MCF 10A (cell line): ENCODE measurements at regions not wholly inside any gene's neighbourhood (a gene's known extent, or its start where the extent isn't known, plus 50 kb on each side); places are given as distances from the start of the nearest gene placed in this dataset.

Experiments used
- BruUV-seq: library from RNA; stranded (reverse); fragments of 400-500 nt; replicated peaks from 2 replicates; lab custom pipeline; 2021; lab: Mats Ljungman, UMichigan
- CTCF ChIA-PET: fragments of 300-600 bp; sonication (Branson Sonifier 250); formaldehyde crosslinking; extraction: SDS; loops from one replicate; lab custom pipeline; 2021; ENCODE audit warnings: antibody characterized with exemption, inconsistent platforms; lab: Yijun Ruan, JAX
- POLR2A ChIA-PET: fragments of 300-600, 350-650 bp; sonication (Branson Sonifier 250); formaldehyde crosslinking; extraction: SDS; loops from one replicate; lab custom pipeline; 2020; ENCODE audit warnings: antibody characterized with exemption, inconsistent platforms; lab: Yijun Ruan, JAX
- DNase-seq: peaks from one replicate; pipeline ENCODE4 v3.0.0-alpha.2; 2018; ENCODE audit not compliant: unreplicated experiment
- H3K27ac Mint-ChIP-seq: one replicate; pipeline ENCODE4 v1.8.0; 2022; ENCODE audit warnings: mild to moderate bottlenecking, low read depth, mixed read lengths; ENCODE audit not compliant: unreplicated experiment
- H3K27me3 Mint-ChIP-seq: one replicate; pipeline ENCODE4 v1.8.0; 2022; ENCODE audit warnings: mixed read lengths; ENCODE audit not compliant: insufficient read depth, unreplicated experiment
- H3K36me3 Mint-ChIP-seq: one replicate; pipeline ENCODE4 v1.8.0; 2022; ENCODE audit warnings: mild to moderate bottlenecking, moderate library complexity, mixed read lengths; ENCODE audit not compliant: insufficient read depth, unreplicated experiment
- H3K4me1 Mint-ChIP-seq: one replicate; pipeline ENCODE4 v1.8.0; 2022; ENCODE audit warnings: mixed read lengths; ENCODE audit not compliant: insufficient read depth, unreplicated experiment
- H3K4me3 Mint-ChIP-seq: one replicate; pipeline ENCODE4 v1.8.0; 2022; ENCODE audit warnings: mild to moderate bottlenecking, moderate library complexity, mixed read lengths; ENCODE audit not compliant: unreplicated experiment
- H3K9me3 Mint-ChIP-seq: one replicate; pipeline ENCODE4 v1.8.0; 2022; ENCODE audit warnings: mixed read lengths; ENCODE audit not compliant: unreplicated experiment
- intact Hi-C: fragments of 100-400 bp; cut with micrococcal nuclease; formaldehyde crosslinking; loops from 2 replicates; pipeline ENCODE4 v1.14.1; 2022
- TF ChIP-seq, protein P1 (sequence below): fragments of 200-600 bp; IDR thresholded peaks from one replicate; pipeline ENCODE4 v1.8.0; 2022; ENCODE audit warnings: antibody characterized with exemption, mild to moderate bottlenecking; ENCODE audit not compliant: unreplicated experiment

DNA sequence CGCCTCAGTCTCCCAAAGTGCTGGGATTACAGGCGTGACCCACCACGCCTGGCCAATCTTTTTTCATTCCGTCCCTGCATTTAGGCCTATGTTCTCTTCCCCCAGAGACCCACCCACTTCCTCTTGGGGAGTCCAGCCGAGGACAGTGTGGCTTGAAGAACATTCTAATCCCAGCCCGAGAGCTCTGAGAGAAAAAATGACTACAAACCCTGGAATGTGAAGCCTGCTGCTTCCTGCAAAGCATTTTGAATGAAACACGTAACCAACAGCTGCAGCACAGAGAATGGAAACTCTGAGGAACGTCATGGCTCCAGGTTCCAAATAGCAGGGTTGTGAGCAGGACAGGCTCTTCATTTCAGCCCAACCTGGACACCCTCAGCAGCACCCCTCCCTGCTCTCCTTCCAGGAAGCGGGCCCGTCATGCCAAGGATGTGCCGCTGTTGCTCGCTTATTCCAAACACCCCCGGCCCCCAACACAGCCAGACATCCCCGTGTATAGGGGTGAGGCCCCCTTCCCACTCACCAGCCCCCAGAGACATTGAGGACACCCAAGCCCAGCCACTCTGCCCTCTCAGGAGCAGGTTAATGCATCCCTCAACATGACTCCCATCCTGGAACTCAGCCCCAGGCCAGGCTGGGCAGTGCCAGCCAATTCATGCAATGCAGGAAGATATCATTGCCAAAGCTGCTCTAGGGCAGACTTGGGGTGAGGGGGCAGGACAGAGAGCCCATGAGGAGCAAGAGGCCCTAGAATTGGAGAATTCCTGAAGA is 139.8 kb downstream of the ZFP36L2 start:
- Mint-ChIP-seq H3K27me3 (no peaks in the 10 kb centered on the region), H3K27ac (peak overlapping the region; percentile 94), H3K36me3 (peaks cover 7% of the 10 kb centered on the region), H3K4me1 (peaks cover 60% of the 10 kb centered on the region), H3K9me3 (no peaks in the 10 kb centered on the region), H3K4me3 (peak overlapping the region; percentile 48)
- TF ChIP-seq, protein P1, sequence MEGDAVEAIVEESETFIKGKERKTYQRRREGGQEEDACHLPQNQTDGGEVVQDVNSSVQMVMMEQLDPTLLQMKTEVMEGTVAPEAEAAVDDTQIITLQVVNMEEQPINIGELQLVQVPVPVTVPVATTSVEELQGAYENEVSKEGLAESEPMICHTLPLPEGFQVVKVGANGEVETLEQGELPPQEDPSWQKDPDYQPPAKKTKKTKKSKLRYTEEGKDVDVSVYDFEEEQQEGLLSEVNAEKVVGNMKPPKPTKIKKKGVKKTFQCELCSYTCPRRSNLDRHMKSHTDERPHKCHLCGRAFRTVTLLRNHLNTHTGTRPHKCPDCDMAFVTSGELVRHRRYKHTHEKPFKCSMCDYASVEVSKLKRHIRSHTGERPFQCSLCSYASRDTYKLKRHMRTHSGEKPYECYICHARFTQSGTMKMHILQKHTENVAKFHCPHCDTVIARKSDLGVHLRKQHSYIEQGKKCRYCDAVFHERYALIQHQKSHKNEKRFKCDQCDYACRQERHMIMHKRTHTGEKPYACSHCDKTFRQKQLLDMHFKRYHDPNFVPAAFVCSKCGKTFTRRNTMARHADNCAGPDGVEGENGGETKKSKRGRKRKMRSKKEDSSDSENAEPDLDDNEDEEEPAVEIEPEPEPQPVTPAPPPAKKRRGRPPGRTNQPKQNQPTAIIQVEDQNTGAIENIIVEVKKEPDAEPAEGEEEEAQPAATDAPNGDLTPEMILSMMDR = no peak
- BruUV-seq = TSS peak; percentile 33
- peak; percentile 98 for DNase-seq
- intact Hi-C loops = loop anchor here (1.0 to 5.0 kb wide), 5 partner anchors 44 to 229 kb away; no protein-coding TSS in a partner anchor
- CTCF ChIA-PET = interaction anchor here (0.7 to 1.3 kb wide), 4 partner anchors 17 to 259 kb away, joined by 3 to 6 read pairs (median 4); no protein-coding TSS in a partner anchor
- POLR2A ChIA-PET = interaction anchor here (0.7 to 2.5 kb wide), 25 partner anchors 10 to 507 kb away, joined by 3 to 22 read pairs (median 4); no protein-coding TSS in a partner anchor

DNA sequence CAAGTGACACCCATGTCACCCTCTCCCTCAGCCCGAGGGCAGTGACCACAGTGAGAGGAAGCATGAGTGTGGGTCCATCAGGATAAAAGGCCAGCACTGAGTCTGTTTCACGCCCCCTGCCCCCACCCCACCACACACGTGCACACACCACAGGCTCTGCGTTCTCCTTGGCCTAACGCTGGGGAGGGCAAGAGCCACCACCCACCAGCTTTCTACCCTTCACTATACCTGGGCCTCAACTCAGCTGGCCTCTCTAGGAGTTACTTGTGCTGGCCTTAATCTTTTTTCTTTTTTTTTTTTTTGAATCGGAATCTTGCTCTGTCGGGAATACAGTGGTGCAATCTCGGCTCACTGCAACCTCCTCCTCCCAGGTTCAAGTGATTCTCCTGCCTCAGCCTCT is 140.5 kb downstream of the ZFP36L2 start:
- Mint-ChIP-seq H3K27me3 (no peaks in the 10 kb centered on the region), H3K9me3 (no peaks in the 10 kb centered on the region), H3K4me1 (peaks cover 60% of the 10 kb centered on the region), H3K27ac (peak overlapping the region; percentile 94), H3K36me3 (peaks cover 7% of the 10 kb centered on the region), H3K4me3 (peak overlapping the region; percentile 48)
- TF ChIP-seq, protein P1 = no peak
- DNase-seq = no peak
- ChIA-PET POLR2A (interaction anchor here (0.8 to 2.5 kb wide), 19 partner anchors 11 to 455 kb away, joined by 3 to 22 read pairs (median 6); no protein-coding TSS in a partner anchor), CTCF (interaction anchor here (0.7 to 1.3 kb wide), 3 partner anchors 17 to 258 kb away, joined by 4 to 6 read pairs (median 4); no protein-coding TSS in a partner anchor)
- intact Hi-C loops = loop anchor here (1.0 to 5.0 kb wide), 5 partner anchors 44 to 229 kb away; no protein-coding TSS in a partner anchor
- TSS peak; percentile 94 for BruUV-seq

DNA sequence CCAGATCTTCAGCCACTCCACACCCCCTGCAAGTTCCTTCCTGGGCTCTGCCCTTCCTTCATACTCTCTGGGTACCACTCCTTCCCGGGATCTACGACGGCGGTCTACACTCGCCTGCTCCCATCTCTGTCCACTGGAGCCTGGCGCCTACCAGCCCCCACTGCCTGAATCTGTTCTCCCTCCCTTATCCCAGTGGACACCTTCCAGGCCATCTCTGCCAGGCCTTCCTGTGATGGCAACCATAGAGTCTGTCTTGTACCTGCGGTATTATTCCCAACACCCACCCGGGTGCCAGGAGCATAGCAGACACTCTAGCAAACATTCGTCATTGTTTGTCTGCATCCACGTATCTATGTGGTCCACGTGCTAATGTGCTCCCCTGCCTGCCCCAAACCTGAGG is 140.9 kb downstream of the ZFP36L2 start:
- TF ChIP-seq, protein P1 = no peak
- no TSS peak for BruUV-seq
- ChIA-PET CTCF (interaction anchor here (0.7 to 0.8 kb wide), 2 partner anchors 144 to 258 kb away, joined by 4 read pairs; no protein-coding TSS in a partner anchor), POLR2A (interaction anchor here (0.8 to 2.5 kb wide), 3 partner anchors 134 to 142 kb away, joined by 3 to 10 read pairs (median 10); no protein-coding TSS in a partner anchor)
- Mint-ChIP-seq H3K9me3 (no peaks in the 10 kb centered on the region), H3K27ac (peak overlapping the region; percentile 94), H3K4me1 (peaks cover 60% of the 10 kb centered on the region), H3K36me3 (peaks cover 7% of the 10 kb centered on the region), H3K27me3 (no peaks in the 10 kb centered on the region), H3K4me3 (no peak overlapping the region)
- no peak for DNase-seq
- intact Hi-C loops = loop anchor here (5.0 kb wide), 3 partner anchors 43 to 228 kb away; no protein-coding TSS in a partner anchor

GRCh38 chr2:43084699-43085091 is 141.7 kb downstream of the ZFP36L2 start:
- CTCF ChIA-PET = interaction anchor here (0.6 to 1.1 kb wide), 4 partner anchors 44 to 111 kb away, joined by 3 to 5 read pairs (median 4); no protein-coding TSS in a partner anchor
- TF ChIP-seq, protein P1 = no peak
- peak overlapping the region; percentile 94 for H3K27ac Mint-ChIP-seq
- H3K4me1 Mint-ChIP-seq = peaks cover 60% of the 10 kb centered on the region
- peaks cover 15% of the 10 kb centered on the region for H3K36me3 Mint-ChIP-seq
- DNase-seq = no peak
- H3K4me3 Mint-ChIP-seq = no peak overlapping the region
- BruUV-seq = no TSS peak
- intact Hi-C loops = loop anchor here (5.0 kb wide), 3 partner anchors 42 to 227 kb away; no protein-coding TSS in a partner anchor
- POLR2A ChIA-PET = interaction anchor here (0.6 to 6.4 kb wide), 16 partner anchors 10 to 456 kb away, joined by 3 to 54 read pairs (median 4); no protein-coding TSS in a partner anchor
- no peaks in the 10 kb centered on the region for H3K27me3 Mint-ChIP-seq
- no peaks in the 10 kb centered on the region for H3K9me3 Mint-ChIP-seq
